Cardiac muscle cell (in vitro differentiated cells and primary cell): ENCODE measurements at regions not wholly inside any gene's neighbourhood (a gene's known extent, or its start where the extent isn't known, plus 50 kb on each side); places are given as distances from the start of the nearest gene placed in this dataset.
"Not testable (repeated sequence)": the region's sequence is repeated elsewhere in the genome, so short reads cannot be mapped to it uniquely, and the experiment has no call there.

Source experiments
- DNase-seq, 2 donors: peaks; one replicate each; pipeline versions ENCODE4 v3.0.0 to v3.0.0-alpha.2; 2010 to 2017; ENCODE audit warnings: low read depth in 1 of 2, low spot score in 1 of 2
- H3K27ac ChIP-seq: fragments of 200-600 bp; sonication (generic); 2 replicates; pipeline ENCODE4 v1.5.1; 2016
- H3K27me3 ChIP-seq: fragments of 200-600 bp; sonication (generic); 2 replicates; pipeline ENCODE4 v1.6.0; 2016; ENCODE audit warnings: control low read depth
- H3K36me3 ChIP-seq: fragments of 200-600 bp; sonication (generic); 2 replicates; pipeline ENCODE4 v1.5.1; 2016; ENCODE audit warnings: control low read depth
- H3K4me1 ChIP-seq: fragments of 200-600 bp; sonication (generic); 2 replicates; pipeline ENCODE4 v1.8.1; 2017; ENCODE audit warnings: low read depth, mild to moderate bottlenecking, mixed run types
- H3K4me3 ChIP-seq: fragments of 200-600 bp; sonication (generic); 2 replicates; pipeline ENCODE4 v1.5.1; 2016; ENCODE audit warnings: mild to moderate bottlenecking
- H3K9me3 ChIP-seq: fragments of 200-600 bp; sonication (generic); 2 replicates; pipeline ENCODE4 v1.5.1; 2017; ENCODE audit warnings: low read depth, mild to moderate bottlenecking, control low read depth

DNA sequence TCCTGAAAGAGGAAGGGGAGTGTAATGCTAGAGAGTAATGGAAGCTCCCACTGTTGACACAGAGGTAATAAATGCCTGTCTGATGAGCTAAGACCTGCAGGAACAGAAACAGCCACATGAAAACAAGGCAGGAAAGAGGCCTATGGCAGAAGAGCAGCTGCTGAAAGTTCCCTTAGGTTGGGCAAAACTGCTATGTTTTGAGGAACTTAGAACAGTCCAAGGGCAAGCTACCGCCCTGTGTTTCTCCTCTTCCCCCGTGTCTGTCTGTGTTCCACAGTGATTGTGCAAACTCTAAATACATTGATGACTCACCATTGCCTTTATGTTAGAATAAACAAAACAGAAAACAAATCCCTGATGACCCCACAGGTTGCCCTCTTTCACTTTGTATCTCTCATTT is 516.6 kb downstream of the GOLGA6L6 start:
- not testable (repeated sequence) for H3K9me3 ChIP-seq, H3K27ac ChIP-seq, H3K36me3 ChIP-seq, H3K4me1 ChIP-seq, H3K4me3 ChIP-seq, H3K27me3 ChIP-seq, DNase-seq

DNA sequence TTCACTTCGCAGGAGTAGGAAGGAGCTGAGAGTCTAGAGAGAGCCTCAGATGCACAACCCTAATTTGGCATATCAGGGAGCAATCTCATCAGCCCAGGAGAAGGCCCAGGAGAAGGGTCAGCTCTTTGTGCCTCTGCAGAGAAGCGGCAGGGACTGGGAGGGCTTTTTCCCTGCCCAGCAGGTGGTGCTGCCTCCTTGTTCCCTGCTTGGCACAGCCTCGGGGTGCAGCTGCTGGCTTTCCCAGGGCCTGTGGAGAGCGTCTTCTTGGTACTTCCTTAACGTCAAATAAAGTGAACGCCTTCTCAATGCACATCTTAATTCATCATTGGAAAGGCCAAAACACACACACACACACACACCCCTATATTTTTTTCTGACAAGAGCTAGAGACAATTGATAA is 519.3 kb downstream of the GOLGA6L6 start:
- not testable (repeated sequence) for H3K9me3 ChIP-seq, H3K27me3 ChIP-seq, H3K36me3 ChIP-seq, H3K4me1 ChIP-seq, H3K27ac ChIP-seq, DNase-seq, H3K4me3 ChIP-seq

DNA sequence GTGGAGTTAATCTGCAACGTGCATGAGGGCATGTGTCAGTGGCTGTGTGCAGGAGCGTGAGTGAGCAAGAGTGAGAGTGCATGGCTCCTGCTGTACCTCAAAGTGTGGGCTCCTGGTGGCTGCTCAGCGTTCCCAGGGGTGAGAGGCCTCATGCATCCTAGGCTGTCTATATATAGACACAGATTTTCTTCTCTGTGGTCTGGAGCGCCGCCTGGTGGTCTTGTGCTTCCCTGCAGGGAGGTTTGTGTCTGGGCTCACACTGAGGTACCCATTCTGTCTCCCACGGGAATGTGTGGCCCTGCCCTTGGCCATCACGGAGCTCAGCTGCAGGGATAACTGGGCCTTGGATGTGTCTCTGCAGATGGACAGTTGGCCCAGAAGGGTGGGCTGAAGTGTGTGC is 520.2 kb downstream of the GOLGA6L6 start:
- H3K27ac ChIP-seq, H3K4me1 ChIP-seq, H3K4me3 ChIP-seq, H3K9me3 ChIP-seq, H3K36me3 ChIP-seq, H3K27me3 ChIP-seq, DNase-seq: not testable (repeated sequence)

GRCh38 chr15:20020588-20020987 is 521.0 kb downstream of the GOLGA6L6 start:
- H3K27me3 ChIP-seq, H3K9me3 ChIP-seq, H3K27ac ChIP-seq, H3K36me3 ChIP-seq, H3K4me1 ChIP-seq, DNase-seq, H3K4me3 ChIP-seq: not testable (repeated sequence)

- H3K27me3 ChIP-seq, H3K36me3 ChIP-seq, DNase-seq, H3K27ac ChIP-seq, H3K4me3 ChIP-seq, H3K9me3 ChIP-seq, H3K4me1 ChIP-seq: not testable (repeated sequence)
Observed at GRCh38 chr15:20019758-20020157, 521.8 kb downstream of the GOLGA6L6 start.

GRCh38 chr15:20017581-20017980 is 524.0 kb downstream of the GOLGA6L6 start:
- not testable (repeated sequence) for H3K36me3 ChIP-seq, H3K27me3 ChIP-seq, H3K4me1 ChIP-seq, H3K9me3 ChIP-seq, H3K4me3 ChIP-seq, H3K27ac ChIP-seq, DNase-seq

GRCh38 chr15:20016941-20017340 is 524.7 kb downstream of the GOLGA6L6 start:
- H3K36me3 ChIP-seq, H3K27ac ChIP-seq, DNase-seq, H3K4me3 ChIP-seq, H3K9me3 ChIP-seq, H3K4me1 ChIP-seq, H3K27me3 ChIP-seq: not testable (repeated sequence)

DNA sequence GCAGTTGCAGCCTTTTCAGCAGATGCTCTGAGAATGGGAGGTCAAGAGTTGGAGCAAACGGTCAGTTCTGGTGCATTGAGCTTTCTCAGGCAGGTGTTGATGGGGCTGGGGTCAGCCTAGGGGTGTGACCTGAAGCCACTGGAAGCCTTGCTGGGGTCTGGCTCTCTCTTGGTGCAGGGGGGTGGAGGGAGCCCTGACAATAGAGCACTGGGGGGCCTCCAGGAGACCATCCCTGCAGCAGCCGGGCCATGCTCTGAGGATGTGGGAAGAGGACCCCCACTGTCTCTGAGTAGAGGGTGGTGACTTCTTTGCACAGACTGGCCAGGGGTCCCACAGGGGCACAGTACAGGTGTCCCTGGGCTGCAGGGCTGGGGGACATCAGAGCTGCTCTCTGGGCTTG is 528.8 kb downstream of the GOLGA6L6 start:
- not testable (repeated sequence) for DNase-seq, H3K4me1 ChIP-seq, H3K9me3 ChIP-seq, H3K36me3 ChIP-seq, H3K4me3 ChIP-seq, H3K27ac ChIP-seq, H3K27me3 ChIP-seq

GRCh38 chr15:20010759-20011158 is 530.8 kb downstream of the GOLGA6L6 start:
- DNase-seq, H3K9me3 ChIP-seq, H3K4me1 ChIP-seq, H3K4me3 ChIP-seq, H3K27ac ChIP-seq, H3K36me3 ChIP-seq, H3K27me3 ChIP-seq: not testable (repeated sequence)

- not testable (repeated sequence) for H3K27me3 ChIP-seq, H3K27ac ChIP-seq, H3K36me3 ChIP-seq, DNase-seq, H3K4me3 ChIP-seq, H3K4me1 ChIP-seq, H3K9me3 ChIP-seq
Observed at GRCh38 chr15:20009619-20010018, 532.0 kb downstream of the GOLGA6L6 start.

DNA sequence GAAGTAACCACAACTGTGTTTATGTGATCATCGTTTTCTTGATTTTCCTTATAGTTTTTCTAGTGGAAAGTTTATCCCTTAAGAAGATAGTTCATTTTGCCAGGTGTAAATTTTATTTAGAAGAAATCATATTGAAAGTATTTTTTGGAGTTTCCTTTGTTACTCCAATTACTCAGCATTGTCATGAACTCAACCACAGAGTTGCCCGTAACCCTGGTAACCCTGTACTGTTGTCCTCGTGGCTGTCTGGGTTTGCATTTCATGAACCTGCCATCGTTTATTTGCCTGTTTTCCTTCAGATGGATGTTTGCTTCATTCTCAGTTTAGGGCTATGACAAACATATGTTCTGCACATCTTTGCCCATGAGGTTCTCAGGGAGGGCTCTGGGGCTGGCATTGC is 534.3 kb downstream of the GOLGA6L6 start:
- H3K27me3 ChIP-seq, H3K36me3 ChIP-seq, H3K9me3 ChIP-seq: not testable (repeated sequence)

DNA sequence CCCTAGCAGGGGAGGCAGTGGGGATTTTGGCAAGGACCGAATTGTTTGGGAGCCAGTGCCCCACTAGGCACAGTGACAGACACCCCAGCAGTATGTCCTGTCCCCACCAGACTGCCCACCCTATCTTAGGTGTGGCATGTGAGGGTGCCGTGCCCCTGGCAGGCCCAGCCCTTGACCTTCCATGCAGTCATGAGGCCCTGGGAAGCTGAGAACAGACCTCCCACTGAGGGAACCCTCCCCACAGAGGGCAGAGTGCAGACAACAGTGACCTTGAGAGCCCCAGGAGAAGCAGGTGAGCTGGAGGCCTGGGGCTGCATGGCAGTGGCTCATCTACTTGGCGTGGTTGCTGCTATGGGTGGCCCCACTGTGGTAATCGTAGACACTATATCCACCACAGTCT is 538.1 kb downstream of the GOLGA6L6 start:
- DNase-seq, H3K4me3 ChIP-seq, H3K36me3 ChIP-seq, H3K9me3 ChIP-seq, H3K27ac ChIP-seq, H3K27me3 ChIP-seq, H3K4me1 ChIP-seq: not testable (repeated sequence)

More for the DNA sequence above, 534.3 kb downstream of the GOLGA6L6 start:
- not testable (repeated sequence) for DNase-seq, H3K4me3 ChIP-seq, H3K4me1 ChIP-seq, H3K27ac ChIP-seq

DNA sequence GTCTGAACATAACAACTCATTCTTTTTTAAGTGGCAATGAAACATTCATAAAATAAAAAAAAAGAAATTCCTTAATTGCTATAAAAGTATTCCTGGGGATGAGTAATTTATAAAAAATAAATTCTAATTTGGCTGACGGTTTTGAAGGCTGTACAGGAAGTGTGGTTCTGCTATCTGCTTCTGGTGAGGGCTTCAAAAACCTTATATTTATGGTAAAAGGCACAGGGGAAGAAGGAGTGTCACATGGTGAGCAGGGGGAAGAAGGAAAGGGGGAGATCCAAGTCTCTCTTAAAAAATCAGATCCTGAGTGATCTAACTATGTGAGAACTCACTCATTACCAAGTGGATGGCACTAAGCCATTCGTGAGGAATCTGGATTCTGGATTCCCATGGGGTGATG is 539.0 kb downstream of the GOLGA6L6 start:
- not testable (repeated sequence) for H3K9me3 ChIP-seq, H3K27me3 ChIP-seq, H3K27ac ChIP-seq, H3K4me1 ChIP-seq, DNase-seq, H3K36me3 ChIP-seq, H3K4me3 ChIP-seq

DNA sequence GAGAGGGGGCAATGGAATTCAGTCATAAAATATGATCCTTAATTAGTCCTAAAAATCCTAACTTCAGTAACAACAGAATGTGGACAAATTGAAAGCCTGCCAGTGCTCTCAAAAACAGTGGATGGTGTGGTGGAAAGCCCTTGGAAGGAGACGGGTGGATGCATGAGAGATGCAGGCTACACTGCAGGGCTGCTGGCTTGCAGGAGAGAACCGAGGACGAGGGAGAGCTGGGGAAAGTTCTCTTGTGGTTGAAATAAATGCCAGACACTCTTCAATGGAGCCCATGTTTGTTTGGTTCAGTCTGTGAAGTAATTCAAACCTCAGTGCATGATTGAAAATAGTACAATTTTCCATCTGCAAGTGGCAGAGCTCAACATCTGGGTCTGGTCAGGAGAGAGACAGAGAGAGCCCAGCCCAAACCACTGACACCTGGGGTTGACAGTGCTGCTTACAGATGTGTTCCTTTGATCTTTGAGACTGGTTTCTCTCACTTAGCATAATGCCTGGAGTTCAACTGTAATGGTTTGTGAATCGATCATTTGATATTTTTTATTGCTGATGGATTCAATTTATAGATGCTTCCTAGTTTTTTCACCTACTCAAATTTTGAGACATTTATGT is 544.9 kb downstream of the GOLGA6L6 start:
- H3K4me1 ChIP-seq, DNase-seq, H3K36me3 ChIP-seq, H3K27ac ChIP-seq, H3K4me3 ChIP-seq, H3K9me3 ChIP-seq, H3K27me3 ChIP-seq: not testable (repeated sequence)

DNA sequence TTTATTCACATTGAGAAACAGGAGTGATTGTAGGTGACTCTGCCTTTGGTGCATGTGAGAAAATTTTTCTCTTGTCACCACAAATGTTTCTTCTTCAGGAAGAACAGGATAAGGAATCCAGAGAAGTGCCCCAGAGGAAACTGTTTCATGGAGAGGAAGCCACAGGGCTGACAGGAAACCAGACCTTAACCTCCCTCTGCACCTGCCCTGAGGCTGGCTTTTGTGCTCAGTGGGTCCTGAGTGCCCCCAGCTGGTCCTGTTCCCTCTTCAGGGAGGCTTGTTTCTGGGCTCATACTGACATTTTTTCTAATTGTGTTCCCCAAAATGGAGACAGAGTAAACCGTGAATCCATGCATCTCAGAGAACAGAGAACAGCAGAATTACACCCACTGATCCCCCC is 546.3 kb downstream of the GOLGA6L6 start:
- H3K27me3 ChIP-seq, DNase-seq, H3K4me3 ChIP-seq, H3K27ac ChIP-seq, H3K36me3 ChIP-seq, H3K9me3 ChIP-seq, H3K4me1 ChIP-seq: not testable (repeated sequence)
